CD14-positive monocyte (primary cell): ENCODE measurements at regions not wholly inside any gene's neighbourhood (a gene's known extent, or its start where the extent isn't known, plus 50 kb on each side); places are given as distances from the start of the nearest gene placed in this dataset.

Experiments used
- DNase-seq, 3 donors: peaks; one replicate each; pipeline ENCODE4 v3.0.0-alpha.2; 2011 to 2022
- H2AFZ ChIP-seq: 2 replicates; pipeline ENCODE4 v1.6.0; 2012; ENCODE audit warnings: mild to moderate bottlenecking, low read depth, low read length, inconsistent platforms; ENCODE audit not compliant: insufficient read depth, poor library complexity, severe bottlenecking
- H3K27ac ChIP-seq, 2 donors: 1 replicate in 1 of 2; 2 replicates in 1 of 2; pipeline ENCODE4 v1.5.1; 2012 to 2013; ENCODE audit warnings: low read length in 2 of 2, control low read depth in 1 of 2, inconsistent platforms in 1 of 2, low read depth in 1 of 2, mild to moderate bottlenecking in 1 of 2
- H3K27me3 ChIP-seq, 2 donors: one replicate each; pipeline versions ENCODE4 v1.6.0 to v1.6.1; 2011 to 2013; ENCODE audit warnings: low read length in 2 of 2; ENCODE audit not compliant: control insufficient read depth in 2 of 2, insufficient read depth in 2 of 2
- H3K36me3 ChIP-seq, 2 donors: replicated peaks in 1 of 2; 1 replicate in 1 of 2; 2 replicates in 1 of 2; pipeline versions ENCODE4 v1.5.1 to v1.6.1; 2012 to 2013; ENCODE audit warnings: low read length in 2 of 2, control low read depth in 1 of 2, inconsistent platforms in 1 of 2, mild to moderate bottlenecking in 1 of 2; ENCODE audit not compliant: insufficient read depth in 2 of 2, control insufficient read depth in 1 of 2
- H3K4me1 ChIP-seq, 2 donors: 1 replicate in 1 of 2; 2 replicates in 1 of 2; pipeline versions ENCODE4 v1.5.1 to v1.6.1; 2012 to 2013; ENCODE audit warnings: low read length in 2 of 2, control low read depth in 1 of 2, inconsistent platforms in 1 of 2, mild to moderate bottlenecking in 1 of 2, moderate library complexity in 1 of 2; ENCODE audit not compliant: insufficient read depth in 2 of 2, control insufficient read depth in 1 of 2
- H3K4me2 ChIP-seq: replicated peaks from 2 replicates; pipeline ENCODE3; 2012; ENCODE audit warnings: low read length, moderate library complexity, mild to moderate bottlenecking; ENCODE audit not compliant: poor library complexity, severe bottlenecking; ENCODE audit errors: extremely low read depth
- H3K4me3 ChIP-seq, 3 experiments: fragments of 200-600 bp in 1 of 3; sonication (generic) in 1 of 3; replicated peaks in 1 of 3; 1 replicate in 2 of 3; 2 replicates in 1 of 3; pipeline ENCODE4 v1.5.1; 2011 to 2013; ENCODE audit warnings: low read length in 3 of 3, mild to moderate bottlenecking in 3 of 3, control low read depth in 2 of 3, low read depth in 2 of 3, inconsistent platforms in 1 of 3, moderate library complexity in 1 of 3
- H3K79me2 ChIP-seq: 2 replicates; pipeline ENCODE4 v1.6.0; 2012; ENCODE audit warnings: mild to moderate bottlenecking, control low read depth, inconsistent platforms, low read length, moderate library complexity; ENCODE audit not compliant: insufficient read depth
- H3K9ac ChIP-seq: 2 replicates; pipeline ENCODE4 v1.6.0; 2017; ENCODE audit warnings: low read length, mild to moderate bottlenecking; ENCODE audit not compliant: insufficient read depth, poor library complexity, severe bottlenecking
- H3K9me3 ChIP-seq, 2 donors: replicated peaks in 1 of 2; 1 replicate in 1 of 2; 2 replicates in 1 of 2; pipeline versions ENCODE4 v1.5.1 to v1.6.1; 2012 to 2013; ENCODE audit warnings: low read length in 2 of 2, control low read depth in 1 of 2; ENCODE audit not compliant: control insufficient read depth in 1 of 2, insufficient read depth in 1 of 2
- H4K20me1 ChIP-seq: 2 replicates; pipeline ENCODE4 v1.6.0; 2012; ENCODE audit warnings: mild to moderate bottlenecking, low read length, control low read depth, moderate library complexity; ENCODE audit not compliant: insufficient read depth
- H3K27ac Mint-ChIP-seq, 7 donors: one replicate each; pipeline ENCODE4 v1.8.0; 2020; ENCODE audit warnings: mild to moderate bottlenecking in 7 of 7, mixed read lengths in 7 of 7, moderate library complexity in 6 of 7, inconsistent platforms in 2 of 7
- H3K27me3 Mint-ChIP-seq, 3 donors: one replicate each; pipeline ENCODE4 v1.8.0; 2021 to 2022; ENCODE audit warnings: low read depth in 3 of 3, mild to moderate bottlenecking in 3 of 3, mixed read lengths in 3 of 3, moderate library complexity in 3 of 3, inconsistent platforms in 1 of 3
- H3K36me3 Mint-ChIP-seq, 2 donors: one replicate each; pipeline ENCODE4 v1.8.0; 2020; ENCODE audit warnings: mixed read lengths in 2 of 2, inconsistent platforms in 1 of 2, mild to moderate bottlenecking in 1 of 2
- H3K4me1 Mint-ChIP-seq: one replicate; pipeline ENCODE4 v1.8.0; 2020; ENCODE audit warnings: mild to moderate bottlenecking, mixed read lengths
- H3K4me3 Mint-ChIP-seq, 2 donors: one replicate each; pipeline ENCODE4 v1.8.0; 2020; ENCODE audit warnings: mild to moderate bottlenecking in 2 of 2, mixed read lengths in 2 of 2, moderate library complexity in 1 of 2
- H3K9me3 Mint-ChIP-seq, 7 donors: one replicate each; pipeline ENCODE4 v1.8.0; 2020 to 2022; ENCODE audit warnings: mixed read lengths in 7 of 7, mild to moderate bottlenecking in 6 of 7, moderate library complexity in 6 of 7, inconsistent platforms in 2 of 7
- CTCF ChIP-seq: fragments of 200-600 bp; IDR thresholded peaks from one replicate; pipeline ENCODE4 v1.8.0; 2022; ENCODE audit warnings: antibody characterized with exemption, mild to moderate bottlenecking
- WGBS: methylation state at CpG from one replicate; pipeline ENCODE4 v1.1.5; 2013; ENCODE audit warnings: missing lambda C conversion rate; ENCODE audit not compliant: insufficient coverage; 5-methylcytosine and 5-hydroxymethylcytosine counted together
- intact Hi-C, 2 donors: fragments of 100-400 bp; cut with micrococcal nuclease; formaldehyde crosslinking; loops; one replicate each; pipeline versions ENCODE4 v1.15.0 to v1.15.1; 2023

GRCh38 chr10:88162852-88163251, 299.4 kb downstream of the PTEN start:
- H3K9ac ChIP-seq = no peak overlapping the region
- H4K20me1 ChIP-seq = no peaks in the 10 kb centered on the region
- H3K4me3 ChIP-seq = no peak overlapping the region
- H3K27ac ChIP-seq = no peak overlapping the region
- H3K9me3 Mint-ChIP-seq = no peaks in the 10 kb centered on the region
- no peak overlapping the region for H3K4me2 ChIP-seq
- H3K36me3 Mint-ChIP-seq = no peaks in the 10 kb centered on the region
- intact Hi-C loops = no loop called here
- TF ChIP-seq CTCF = no peak
- no peaks in the 10 kb centered on the region for H3K79me2 ChIP-seq
- no peaks in the 10 kb centered on the region for H3K36me3 ChIP-seq
- WGBS = no CpG with 5 or more reads among the region's 1 CpG
- peaks cover 9 to 20% of the 10 kb centered on the region in 2 donors for H3K4me1 ChIP-seq
- H3K27me3 Mint-ChIP-seq = no peaks in the 10 kb centered on the region
- H3K4me1 Mint-ChIP-seq = peaks cover 39% of the 10 kb centered on the region
- H3K27ac Mint-ChIP-seq = peak overlapping the region in 2 of 7 donors; percentile 14 to 36
- DNase-seq = peak; percentile 34 to 44 (median 40)
- H3K4me3 Mint-ChIP-seq = no peak overlapping the region
- no peak overlapping the region for H2AFZ ChIP-seq
- H3K27me3 ChIP-seq = no peaks in the 10 kb centered on the region
- H3K9me3 ChIP-seq = no peaks in the 10 kb centered on the region

GRCh38 chr10:88163572-88163971, 300.1 kb downstream of the PTEN start:
- peaks cover 0 to 5% (median 0%) of the 10 kb centered on the region in 7 donors for H3K9me3 Mint-ChIP-seq
- Histone ChIP-seq H3K36me3 (no peaks in the 10 kb centered on the region), H3K4me3 (no peak overlapping the region), H3K27me3 (no peaks in the 10 kb centered on the region), H3K27ac (no peak overlapping the region), H3K4me1 (peaks cover 9 to 14% of the 10 kb centered on the region in 2 donors), H3K4me2 (no peak overlapping the region), H3K9ac (no peak overlapping the region), H2AFZ (no peak overlapping the region), H3K79me2 (no peaks in the 10 kb centered on the region), H4K20me1 (no peaks in the 10 kb centered on the region), H3K9me3 (no peaks in the 10 kb centered on the region)
- H3K27ac Mint-ChIP-seq = no peak overlapping the region
- TF ChIP-seq CTCF = no peak
- H3K4me1 Mint-ChIP-seq = peaks cover 34% of the 10 kb centered on the region
- WGBS = 93% methylated on average over 2 of the region's 3 CpGs
- no peaks in the 10 kb centered on the region for H3K36me3 Mint-ChIP-seq
- no peak overlapping the region for H3K4me3 Mint-ChIP-seq
- intact Hi-C loops = no loop called here
- no peak for DNase-seq
- H3K27me3 Mint-ChIP-seq = no peaks in the 10 kb centered on the region
